Suppressor macrophage treated with lipopolysaccharide for 1 hour (primary cell): ENCODE measurements at regions not wholly inside any gene's neighbourhood (a gene's known extent, or its start where the extent isn't known, plus 50 kb on each side); places are given as distances from the start of the nearest gene placed in this dataset.
A peak's percentile ranks its signal among the peaks of the same experiment; 100 is the strongest.
"Not testable (repeated sequence)": the region's sequence is repeated elsewhere in the genome, so short reads cannot be mapped to it uniquely, and the experiment has no call there.

Experiments
- DNase-seq, 3 donors: peaks; one replicate each; pipeline ENCODE4 v3.0.0-alpha.2; 2020 to 2022

- DNase-seq = no peak
Observed at GRCh38 chrX:16320765-16321355, 153.6 kb downstream of the MAGEB17 start.

GRCh38 chrX:16333453-16333852 lies 166.2 kb downstream of the MAGEB17 start:
- DNase-seq = no peak

GRCh38 chrX:16335181-16335580 lies 167.9 kb downstream of the MAGEB17 start:
- DNase-seq = no peak

GRCh38 chrX:16347968-16348670 lies 180.8 kb downstream of the MAGEB17 start:
- no peak for DNase-seq

- no peak for DNase-seq
Observed at GRCh38 chrX:16357902-16358301, 190.6 kb downstream of the MAGEB17 start.

- DNase-seq = not testable (repeated sequence)
Observed at GRCh38 chrX:16360056-16360455, 192.8 kb downstream of the MAGEB17 start.

- no peak for DNase-seq
Observed at GRCh38 chrX:16368696-16369095, 201.4 kb downstream of the MAGEB17 start.

GRCh38 chrX:16376056-16376455 lies 208.8 kb downstream of the MAGEB17 start:
- no peak for DNase-seq

GRCh38 chrX:16386126-16386525 lies 218.8 kb downstream of the MAGEB17 start:
- no peak for DNase-seq

GRCh38 chrX:16392597-16392996 lies 225.3 kb downstream of the MAGEB17 start:
- DNase-seq = no peak

GRCh38 chrX:16394290-16394689 lies 227.0 kb downstream of the MAGEB17 start:
- no peak for DNase-seq

GRCh38 chrX:16403808-16404207 lies 236.5 kb downstream of the MAGEB17 start:
- DNase-seq = no peak

GRCh38 chrX:16416588-16416987 lies 233.4 kb upstream of the S100G start:
- DNase-seq = no peak

- DNase-seq = no peak
Observed at GRCh38 chrX:16418650-16419049, 231.3 kb upstream of the S100G start.

GRCh38 chrX:16427668-16428067 lies 222.3 kb upstream of the S100G start:
- no peak for DNase-seq

GRCh38 chrX:16429406-16429805 lies 220.6 kb upstream of the S100G start:
- no peak for DNase-seq

GRCh38 chrX:16431266-16431665 lies 218.7 kb upstream of the S100G start:
- no peak for DNase-seq

- DNase-seq = no peak
Observed at GRCh38 chrX:16433021-16433420, 216.9 kb upstream of the S100G start.

GRCh38 chrX:16435399-16435986 lies 214.5 kb upstream of the S100G start:
- no peak for DNase-seq

GRCh38 chrX:16436348-16437188 lies 213.4 kb upstream of the S100G start:
- DNase-seq = peak; percentile 78 to 84 (median 80)

- no peak for DNase-seq
Observed at GRCh38 chrX:16440446-16440845, 209.5 kb upstream of the S100G start.

GRCh38 chrX:16444353-16444752 lies 205.6 kb upstream of the S100G start:
- DNase-seq = no peak

GRCh38 chrX:16445166-16445752 lies 204.7 kb upstream of the S100G start:
- DNase-seq = peak; percentile 20 to 50 (median 37)
